K562 (cell line): ENCODE measurements at regions not wholly inside any gene's neighbourhood (a gene's known extent, or its start where the extent isn't known, plus 50 kb on each side); places are given as distances from the start of the nearest gene placed in this dataset.

ENCODE experiments used
- ATAC-seq: fragments of 200-7000 bp; cut with Tn5 transposase; 3 replicates; pipeline ENCODE4 v1.9.1; 2020; ENCODE audit warnings: moderate library complexity
- BruUV-seq: library from RNA; stranded (reverse); fragments of 400-500 nt; replicated peaks from 2 replicates; lab custom pipeline; 2021; lab: Mats Ljungman, UMichigan
- CTCF ChIA-PET: fragments of 300-600 bp; formaldehyde crosslinking; extraction: SDS; loops from one replicate; lab custom pipeline; 2021; ENCODE audit warnings: low intra/inter-chr PET ratio; lab: Yijun Ruan, JAX
- POLR2A ChIA-PET: fragments of 300-600, 350-650 bp; sonication (Branson Sonifier 250); formaldehyde crosslinking; extraction: SDS; loops from one replicate; lab custom pipeline; 2021; ENCODE audit warnings: antibody characterized with exemption, inconsistent platforms; lab: Yijun Ruan, JAX
- DNase-seq, 4 experiments: peaks; one replicate each; pipeline versions ENCODE4 v3.0.0 to v3.0.0-alpha.2; 2011 to 2018; ENCODE audit warnings: low spot score in 3 of 4, mixed read lengths in 3 of 4; ENCODE audit errors: extremely low read depth in 1 of 4
- FAIRE-seq: peaks from 2 replicates; lab custom pipeline; 2011; peaks lifted over from hg19 to GRCh38; lab: Jason Lieb, UNC
- H2AFZ ChIP-seq: 2 replicates; pipeline ENCODE4 v1.6.0; 2011; ENCODE audit warnings: low read depth, low read length, control low read depth, inconsistent platforms
- H3K27ac ChIP-seq: fragments of 200-600 bp; 3 replicates; pipeline ENCODE4 v1.8.0; 2011; ENCODE audit warnings: low read depth, mild to moderate bottlenecking, control low read depth, inconsistent platforms, low read length, moderate library complexity, mixed read lengths; ENCODE audit errors: extremely low read depth
- H3K27me3 ChIP-seq, 2 experiments: fragments of 300-600 bp in 1 of 2; 2 replicates in 1 of 2; 3 replicates in 1 of 2; pipeline versions ENCODE4 v1.6.0 to v1.8.0; 2011; ENCODE audit warnings: inconsistent platforms in 2 of 2, low read length in 2 of 2, mild to moderate bottlenecking in 1 of 2, mixed read lengths in 1 of 2, moderate library complexity in 1 of 2; ENCODE audit not compliant: control insufficient read depth in 2 of 2, insufficient read depth in 2 of 2
- H3K36me3 ChIP-seq: fragments of 300-600 bp; 3 replicates; pipeline ENCODE4 v1.8.0; 2011; ENCODE audit warnings: mild to moderate bottlenecking, low read length, inconsistent platforms; ENCODE audit not compliant: control insufficient read depth, insufficient read depth
- H3K4me1 ChIP-seq, 2 experiments: fragments of 200-600 bp in 1 of 2; replicated peaks in 1 of 2; 2 replicates in 1 of 2; 3 replicates in 1 of 2; pipeline versions ENCODE4 v1.5.1 to v1.8.0; 2011; ENCODE audit warnings: inconsistent platforms in 2 of 2, low read length in 2 of 2, mild to moderate bottlenecking in 1 of 2, mixed read lengths in 1 of 2, moderate library complexity in 1 of 2; ENCODE audit not compliant: control insufficient read depth in 2 of 2, insufficient read depth in 2 of 2
- H3K4me2 ChIP-seq: 2 replicates; pipeline ENCODE4 v1.6.1; 2011; ENCODE audit warnings: low read length, control low read depth, inconsistent platforms, mixed read lengths; ENCODE audit not compliant: insufficient read depth
- H3K4me3 ChIP-seq: fragments of 200-600 bp; sonication (generic), shearing (Covaris generic); 2 replicates; pipeline ENCODE4 v1.5.1; 2016; ENCODE audit warnings: control low read depth, inconsistent platforms
- H3K79me2 ChIP-seq: fragments of 200-600 bp; 3 replicates; pipeline ENCODE4 v1.8.0; 2011; ENCODE audit warnings: low read length, inconsistent platforms; ENCODE audit not compliant: control insufficient read depth, insufficient read depth
- H3K9ac ChIP-seq, 2 experiments: 2 replicates each; pipeline versions ENCODE4 v1.6.0 to v1.6.1; 2011; ENCODE audit warnings: low read depth in 2 of 2, low read length in 2 of 2, control low read depth in 1 of 2, inconsistent platforms in 1 of 2, mild to moderate bottlenecking in 1 of 2, mixed read lengths in 1 of 2; ENCODE audit not compliant: insufficient read depth in 1 of 2
- H3K9me1 ChIP-seq: one replicate; pipeline ENCODE4 v1.6.0; 2011; ENCODE audit warnings: inconsistent platforms, mild to moderate bottlenecking, low read length, moderate library complexity; ENCODE audit not compliant: control insufficient read depth, insufficient read depth
- H3K9me3 ChIP-seq: replicated peaks from 2 replicates; pipeline ENCODE4 v1.5.1; 2011; ENCODE audit warnings: low read depth, low read length, inconsistent platforms; ENCODE audit not compliant: control insufficient read depth, insufficient read depth
- H4K20me1 ChIP-seq: replicated peaks from 2 replicates; pipeline ENCODE4 v1.6.1; 2011; ENCODE audit warnings: low read length, inconsistent platforms, mixed read lengths; ENCODE audit not compliant: control insufficient read depth, insufficient read depth
- CREB3L1 ChIP-seq: fragments of 450-650 bp; IDR thresholded peaks from 2 replicates; pipeline ENCODE4 v1.6.1; 2014; ENCODE audit warnings: low read depth, mild to moderate bottlenecking, moderate library complexity, borderline replicate concordance
- HSF4 ChIP-seq: fragments of 250-450 bp; sonication (Bioruptor Pico); IDR thresholded peaks from 2 replicates; pipeline ENCODE4 v2.1.2; 2022; ENCODE audit warnings: mild to moderate bottlenecking, moderate library complexity, borderline replicate concordance
- NCOA4 ChIP-seq: fragments of 450-650 bp; IDR thresholded peaks from 2 replicates; pipeline ENCODE4 v1.6.1; 2018; ENCODE audit warnings: mild to moderate bottlenecking; ENCODE audit not compliant: partially characterized antibody
- PCBP2 ChIP-seq: fragments of 200-400 bp; formaldehyde crosslinking; IDR thresholded peaks from 2 replicates; pipeline ENCODE4 v1.6.1; 2018; ENCODE audit warnings: low read length, low read depth, mild to moderate bottlenecking, moderate library complexity; ENCODE audit not compliant: poor library complexity, severe bottlenecking
- ZNF316 ChIP-seq: fragments of 450-650 bp; IDR thresholded peaks from 2 replicates; pipeline ENCODE4 v1.6.1; 2016
- WGBS: fragments of 100-300 bp; shearing (Covaris generic); methylation state at CpG from one replicate; pipeline ENCODE4 v1.1.6; 2016; ENCODE audit warnings: low coverage, mixed read lengths; ENCODE audit not compliant: insufficient coverage; ENCODE audit errors: missing lambda C conversion rate; 5-methylcytosine and 5-hydroxymethylcytosine counted together
- in situ Hi-C: fragments of 300-500 bp; cut with MboI; formaldehyde crosslinking; loops from 4 replicates; pipeline ENCODE4 v1.15.0; 2018; ENCODE audit warnings: inconsistent platforms, mixed read lengths
- intact Hi-C: fragments of 100-400 bp; cut with micrococcal nuclease; formaldehyde crosslinking; loops from 2 replicates; pipeline ENCODE4 v1.14.2; 2022

- H3K79me2 ChIP-seq: no peaks in the 10 kb centered on the region
- no peak overlapping the region for H2AFZ ChIP-seq
- FAIRE-seq (no peak), ATAC-seq (no peak), DNase-seq (no peak)
- no peaks in the 10 kb centered on the region for H3K27me3 ChIP-seq
- no peak overlapping the region for H3K4me2 ChIP-seq
- no peak overlapping the region for H3K9ac ChIP-seq
- H3K9me1 ChIP-seq: no peaks in the 10 kb centered on the region
- no peaks in the 10 kb centered on the region for H3K4me1 ChIP-seq
- TF ChIP-seq ZNF316: peak; percentile 21; the same call in 1 of the 2 replicates
- no peak for TF ChIP-seq NCOA4
- in situ Hi-C loops (no loop called here), intact Hi-C loops (no loop called here)
- no peak overlapping the region for H3K4me3 ChIP-seq
- no peak overlapping the region for H3K27ac ChIP-seq
- 0% methylated on average over 3 of the region's 3 CpGs for WGBS
- POLR2A ChIA-PET: no interaction called here
- CTCF ChIA-PET: no interaction called here
- BruUV-seq: no TSS peak
- no peaks in the 10 kb centered on the region for H4K20me1 ChIP-seq
- H3K36me3 ChIP-seq: no peaks in the 10 kb centered on the region
- no peaks in the 10 kb centered on the region; the same call in 1 of the 2 replicates for H3K9me3 ChIP-seq
Measured at GRCh38 chr11:25225078-25225477, 728.2 kb downstream of the LUZP2 start.

DNA sequence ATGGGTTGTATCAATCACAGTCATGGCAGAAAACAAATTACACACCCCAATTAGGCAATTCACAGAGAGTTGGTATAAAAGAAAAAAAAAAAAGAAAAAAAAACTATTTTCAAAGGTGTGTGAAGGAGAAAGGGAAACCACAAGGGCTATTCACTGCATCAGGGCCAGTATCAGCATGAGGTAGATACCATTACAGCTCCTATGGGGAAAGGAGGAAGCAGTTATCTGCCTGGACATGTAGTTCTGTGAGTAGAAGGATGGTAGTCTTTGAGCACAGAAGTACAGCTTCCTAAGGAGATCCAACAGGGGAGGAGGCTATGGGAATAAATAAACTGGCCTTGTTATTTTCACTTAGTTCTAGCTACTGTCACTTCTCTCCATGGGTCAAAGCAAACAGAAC is 746.1 kb downstream of the LUZP2 start:
- Histone ChIP-seq H3K9ac (no peak overlapping the region), H3K27ac (no peak overlapping the region), H4K20me1 (no peaks in the 10 kb centered on the region), H3K9me1 (no peaks in the 10 kb centered on the region), H3K4me2 (no peak overlapping the region), H3K4me3 (no peak overlapping the region), H3K27me3 (no peaks in the 10 kb centered on the region), H3K9me3 (no peaks in the 10 kb centered on the region), H2AFZ (no peak overlapping the region), H3K36me3 (no peaks in the 10 kb centered on the region), H3K79me2 (no peaks in the 10 kb centered on the region), H3K4me1 (no peaks in the 10 kb centered on the region)
- DNase-seq (no peak), FAIRE-seq (no peak), ATAC-seq (no peak)
- TF ChIP-seq CREB3L1 (no peak), PCBP2 (no peak), HSF4 (CRISPR knock-in tag) (no peak)
- intact Hi-C loops: no loop called here
- ChIA-PET CTCF (no interaction called here), POLR2A (no interaction called here)
- in situ Hi-C loops: no loop called here
- no TSS peak for BruUV-seq
